ENCODE measurements at regions not wholly inside any gene's neighbourhood (a gene's known extent, or its start where the extent isn't known, plus 50 kb on each side); places are given as distances from the start of the nearest gene placed in this dataset.
"Not testable (repeated sequence)": the region's sequence is repeated elsewhere in the genome, so short reads cannot be mapped to it uniquely, and the experiment has no call there.

DNA sequence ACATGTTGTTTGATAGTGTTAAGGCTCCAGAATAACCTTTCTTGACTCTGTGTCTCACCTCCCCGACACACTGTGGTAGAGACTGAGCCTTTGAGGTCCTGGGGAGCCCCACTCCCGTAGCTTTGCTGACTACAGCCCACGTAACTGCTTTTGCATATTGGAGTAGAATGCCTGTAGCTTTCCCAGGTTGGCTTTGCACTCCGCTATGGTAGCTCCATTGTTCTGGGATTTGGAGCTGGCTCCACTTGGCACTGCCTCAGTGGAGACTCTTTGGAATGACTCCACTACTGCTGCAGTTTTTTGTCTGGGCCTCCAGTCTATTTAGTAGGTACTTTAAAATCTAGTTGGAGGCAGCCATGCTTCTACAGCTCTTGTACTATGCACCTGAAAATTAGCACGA lies 56.2 kb upstream of the ANXA1 start:
- no peak for DNase-seq

DNA sequence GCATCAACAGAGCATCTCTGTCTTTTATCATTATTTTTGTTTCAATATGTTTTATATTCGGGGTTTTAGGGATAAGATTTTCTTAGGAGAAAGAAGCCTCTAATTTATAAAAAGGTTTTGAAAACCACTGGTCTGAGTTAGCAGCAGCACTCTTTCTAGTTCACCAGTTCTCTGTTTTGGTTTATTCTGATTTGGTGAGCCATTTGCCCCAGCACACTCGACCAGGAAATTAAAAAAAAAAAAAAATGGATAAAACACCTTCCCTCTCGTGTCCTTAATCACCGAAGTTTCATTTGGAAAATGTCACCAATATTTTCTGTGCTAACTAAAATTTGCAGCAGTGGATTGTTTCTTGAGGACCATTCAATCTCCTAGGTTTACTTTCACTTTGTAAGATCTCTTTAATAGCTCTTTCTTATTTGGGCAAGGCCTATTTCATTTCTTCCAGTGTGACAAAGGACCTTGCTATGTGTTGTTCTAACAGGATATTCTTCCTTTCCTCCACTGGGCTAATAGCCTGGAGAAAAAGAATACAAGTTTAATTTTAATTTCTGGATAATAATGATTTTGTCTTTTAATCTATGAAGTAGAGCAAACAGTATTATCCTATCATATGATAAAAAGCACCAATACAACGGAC lies 57.8 kb upstream of the ANXA1 start:
- no peak for DNase-seq

DNA sequence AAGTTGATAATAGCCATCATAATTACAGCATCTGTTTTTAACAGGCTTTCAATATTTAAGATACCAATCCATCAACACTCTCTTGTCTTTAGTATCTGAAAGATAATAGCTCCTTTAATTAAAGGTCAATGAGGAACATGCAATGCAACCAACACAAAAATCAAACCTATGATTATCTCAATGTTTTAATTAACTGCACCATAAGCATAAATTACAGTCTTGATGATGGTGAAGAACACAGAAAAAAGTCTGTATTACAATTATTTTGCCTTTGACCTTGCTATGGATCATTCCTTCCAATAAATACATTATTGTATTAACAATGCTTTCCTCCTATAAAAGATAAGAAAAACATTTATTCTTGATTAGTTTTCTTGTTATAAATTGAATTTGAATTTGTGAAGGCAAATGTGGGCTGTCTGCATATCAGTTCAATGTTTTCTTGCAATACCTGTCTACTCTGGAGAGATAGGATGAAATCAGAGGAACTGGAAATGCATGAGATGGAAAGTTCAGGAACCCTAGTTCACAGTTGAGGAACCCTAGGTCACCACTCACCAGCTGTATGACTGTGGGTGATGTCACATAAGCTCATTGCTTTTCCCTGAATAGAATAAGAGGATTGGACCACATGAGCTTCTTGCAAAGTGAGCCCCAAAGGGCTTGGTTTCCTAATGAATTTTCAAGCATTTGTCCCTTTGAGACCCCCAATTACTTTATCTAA lies 58.5 kb upstream of the ANXA1 start:
- no peak for DNase-seq

DNA sequence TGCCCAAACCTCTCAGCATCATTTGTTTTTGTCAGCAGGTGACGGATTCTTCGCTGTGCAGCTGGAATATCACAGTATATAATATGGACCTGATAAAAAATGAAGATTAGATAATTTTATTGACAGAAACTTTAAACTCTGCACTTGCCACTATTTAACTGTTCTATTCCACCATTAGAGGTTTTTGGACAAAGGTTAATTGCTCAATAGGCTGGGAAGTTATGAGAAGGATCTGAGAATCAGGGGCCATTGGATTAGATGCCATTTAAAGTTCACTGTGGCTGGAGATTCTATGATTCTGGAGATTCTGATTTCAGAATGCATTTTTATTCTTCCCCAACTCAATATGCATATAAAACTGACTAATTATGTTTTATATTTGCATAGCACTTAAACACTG lies 59.8 kb upstream of the ANXA1 start:
- DNase-seq = no peak

DNA sequence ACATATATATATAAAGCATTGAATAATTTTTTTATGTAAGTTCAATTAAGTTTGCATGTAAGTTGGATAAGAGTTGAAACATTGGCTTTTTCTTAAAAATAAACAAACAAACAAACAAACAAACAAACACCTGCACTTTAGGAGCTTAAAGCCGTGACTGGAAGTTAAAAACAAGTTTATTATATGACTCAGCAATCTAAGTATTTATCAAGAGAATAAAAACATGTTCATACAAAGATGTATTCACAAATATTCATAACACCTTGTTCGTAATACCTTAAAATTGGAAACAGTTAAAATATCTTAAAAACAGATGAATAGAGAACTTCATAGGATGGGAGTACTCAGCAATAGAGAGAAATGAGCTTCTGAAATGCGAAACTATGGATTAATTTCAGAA lies 61.5 kb upstream of the ANXA1 start:
- DNase-seq = no peak

DNA sequence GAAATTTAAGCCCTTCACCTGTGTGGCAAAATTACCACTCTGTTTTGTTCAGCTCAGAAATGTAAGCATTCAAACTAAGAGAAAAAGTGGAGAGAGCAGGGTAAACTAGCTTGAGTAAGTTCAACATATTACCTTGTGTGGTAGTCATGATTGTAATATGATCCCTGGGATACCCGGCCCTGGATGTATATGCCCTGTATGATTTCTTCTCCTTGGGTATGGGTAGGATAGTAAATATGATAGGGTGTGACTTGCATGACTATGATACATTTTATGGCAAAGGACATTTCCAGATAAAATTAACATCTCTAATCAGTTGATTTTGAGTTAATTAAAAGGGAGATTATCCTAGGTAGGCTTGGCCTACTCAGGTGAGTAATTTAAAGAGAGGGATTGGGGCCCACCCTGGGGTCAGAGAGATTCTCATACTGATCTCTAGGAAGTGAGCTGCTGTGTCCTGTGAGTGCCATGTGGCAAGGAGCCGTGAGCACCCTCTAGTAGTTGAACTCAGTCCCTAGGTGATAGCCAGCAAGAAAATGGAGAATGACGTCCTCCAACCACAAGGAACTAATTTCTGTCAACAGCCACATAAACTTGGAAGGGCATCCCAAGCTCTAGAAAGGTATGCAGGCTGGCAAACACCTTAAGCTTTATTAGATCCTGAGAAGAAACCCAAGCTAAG lies 62.2 kb upstream of the ANXA1 start:
- DNase-seq = no peak

DNA sequence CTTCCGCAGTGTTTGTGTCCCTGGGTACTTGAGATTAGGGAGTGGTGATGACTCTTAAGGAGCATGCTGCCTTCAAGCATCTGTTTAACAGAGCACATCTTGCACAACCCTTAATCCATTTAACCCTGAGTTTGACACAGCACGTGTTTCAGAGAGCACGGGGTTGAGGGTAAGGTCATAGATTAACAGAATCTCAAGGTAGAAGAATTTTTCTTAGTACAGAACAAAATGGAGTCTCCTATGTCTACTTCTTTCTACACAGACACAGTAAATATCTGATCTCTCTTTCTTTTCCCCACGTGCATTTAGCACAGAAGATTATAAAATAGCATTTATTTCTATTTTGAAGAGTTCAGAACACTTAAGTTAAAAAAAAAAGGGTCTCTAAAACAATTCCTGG lies 63.8 kb upstream of the ANXA1 start:
- not testable (repeated sequence) for DNase-seq

DNA sequence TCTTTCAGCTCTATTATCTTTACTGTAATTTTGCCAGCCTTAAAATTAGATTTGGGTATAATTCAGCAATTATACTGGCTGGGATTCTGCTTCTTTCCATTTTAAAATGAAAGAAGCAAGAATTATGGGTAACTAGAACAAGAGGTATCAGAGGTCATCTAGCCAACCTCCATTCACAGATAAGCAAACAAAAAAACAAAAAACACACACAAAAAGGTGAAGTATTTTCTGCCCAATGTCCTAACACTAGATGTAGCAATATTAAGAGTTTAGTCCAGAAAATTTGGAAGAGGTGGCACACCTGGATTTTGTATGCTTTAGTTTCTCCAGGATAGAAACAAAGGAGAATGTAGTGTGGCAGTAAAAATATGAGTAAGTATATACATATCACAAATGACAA lies 68.1 kb upstream of the ANXA1 start:
- no peak for DNase-seq

DNA sequence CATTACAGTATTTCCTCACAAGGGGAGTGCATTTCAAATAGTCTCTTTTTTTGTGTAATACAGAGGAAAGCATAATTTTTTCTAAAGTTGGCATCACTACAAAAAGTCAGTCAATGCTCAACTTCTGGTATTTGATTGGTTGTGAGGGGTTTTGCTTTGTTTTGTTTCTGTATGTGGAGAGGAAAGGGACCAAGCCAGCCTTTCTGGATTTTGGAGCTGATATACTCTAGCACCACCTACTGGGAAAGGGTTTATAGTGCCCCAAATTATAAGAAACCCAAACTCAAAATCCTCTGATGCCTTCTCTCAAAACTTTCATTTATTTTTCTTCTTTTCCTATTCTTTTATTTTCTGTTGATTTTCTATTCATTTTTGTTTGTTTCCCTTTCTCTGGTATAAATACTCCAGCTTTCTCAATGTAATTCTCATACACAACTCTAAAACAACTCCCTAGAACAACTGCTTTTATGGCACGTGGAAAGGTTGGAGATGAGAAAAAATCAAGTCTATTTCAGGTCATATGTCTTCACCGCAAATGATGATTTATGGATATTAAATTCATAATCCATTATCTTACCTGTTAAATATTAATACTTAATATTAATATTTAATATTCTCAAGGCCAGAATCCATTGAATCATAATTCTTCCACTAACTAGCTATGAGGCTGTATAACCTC lies 69.5 kb upstream of the ANXA1 start:
- DNase-seq = no peak

DNA sequence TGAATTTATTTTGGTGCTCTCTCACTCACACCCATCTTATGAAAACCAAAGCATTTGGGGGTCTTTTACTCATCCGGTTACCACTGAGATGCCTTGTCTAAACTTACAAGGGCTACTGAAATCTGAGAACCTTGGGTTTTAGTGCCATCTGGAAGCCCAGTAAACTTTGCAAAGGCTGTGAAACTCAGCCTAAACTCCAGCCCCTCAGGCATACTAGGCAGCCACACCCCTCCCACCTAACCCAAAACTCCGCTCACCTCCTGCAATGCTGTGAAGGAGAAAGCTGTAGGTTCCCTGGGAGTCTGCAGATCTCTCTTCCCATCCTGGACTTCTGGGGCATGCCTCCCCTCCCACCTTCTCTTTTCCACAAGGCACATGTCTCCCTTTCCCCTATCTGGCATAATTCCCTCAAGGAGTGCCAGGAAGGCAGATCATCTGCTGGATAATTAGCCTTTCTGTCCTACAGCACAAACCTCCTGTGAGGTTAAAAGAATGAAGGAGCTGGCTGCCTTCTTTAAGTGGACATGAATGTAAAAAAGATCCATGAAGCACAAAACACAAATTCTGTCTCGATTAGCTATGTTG lies 71.5 kb upstream of the ANXA1 start:
- DNase-seq = no peak

DNA sequence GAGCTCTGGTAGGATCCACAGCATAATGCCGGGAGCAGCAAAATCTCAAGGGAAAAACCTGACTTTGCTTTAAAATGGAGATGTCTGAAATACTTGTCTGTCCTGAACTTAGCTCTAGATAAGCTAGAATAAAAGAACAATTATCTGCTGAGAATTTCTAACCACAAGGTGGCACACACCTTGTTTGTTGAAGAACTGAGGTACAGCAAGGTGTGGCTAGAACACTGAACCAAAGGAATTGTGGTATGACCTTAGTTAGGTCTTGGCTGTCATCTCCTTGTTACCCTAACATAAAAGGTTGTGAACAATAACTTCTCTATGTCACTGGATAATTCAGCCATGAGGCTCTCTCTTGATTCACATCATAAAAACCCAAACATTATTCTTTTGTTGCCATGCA lies 72.3 kb upstream of the ANXA1 start:
- no peak for DNase-seq

DNA sequence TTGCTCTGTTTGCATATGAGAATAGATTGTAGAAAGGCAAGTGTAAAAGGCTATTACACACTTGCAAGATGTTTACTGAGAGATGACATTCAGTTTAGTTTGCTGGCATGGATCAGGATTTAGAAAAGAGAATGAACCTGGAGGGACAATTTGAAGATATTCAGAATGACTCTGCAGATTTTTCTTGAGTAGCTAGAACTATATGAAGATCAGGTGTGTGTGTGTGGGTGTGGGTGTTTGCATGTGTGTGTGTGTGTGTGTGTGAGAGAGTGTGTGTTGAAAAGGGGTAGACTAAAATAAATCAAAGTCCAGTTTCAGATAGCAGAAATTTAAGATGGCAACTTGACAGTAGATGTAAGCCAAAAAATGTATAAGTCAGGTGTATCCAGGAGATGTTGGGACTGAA lies 74.0 kb upstream of the ANXA1 start:
- no peak for DNase-seq

DNA sequence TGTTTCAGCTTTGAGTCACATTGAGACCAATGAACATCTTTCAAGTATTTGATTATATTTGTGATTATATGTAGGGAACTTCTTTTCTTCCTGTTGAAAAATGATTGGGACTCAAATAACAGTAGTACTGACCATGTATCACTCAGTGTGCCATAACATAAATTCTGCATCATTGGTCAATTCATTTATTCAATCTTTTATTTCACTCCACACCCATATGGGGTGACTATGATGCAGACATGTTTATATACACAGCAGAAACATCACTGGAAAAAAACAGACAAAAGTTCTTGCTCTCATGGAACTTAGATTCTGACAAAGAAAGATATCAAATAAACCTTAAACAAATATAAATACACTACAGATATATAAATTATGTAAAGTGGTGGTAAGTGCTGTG lies 74.7 kb upstream of the ANXA1 start:
- DNase-seq = no peak

DNA sequence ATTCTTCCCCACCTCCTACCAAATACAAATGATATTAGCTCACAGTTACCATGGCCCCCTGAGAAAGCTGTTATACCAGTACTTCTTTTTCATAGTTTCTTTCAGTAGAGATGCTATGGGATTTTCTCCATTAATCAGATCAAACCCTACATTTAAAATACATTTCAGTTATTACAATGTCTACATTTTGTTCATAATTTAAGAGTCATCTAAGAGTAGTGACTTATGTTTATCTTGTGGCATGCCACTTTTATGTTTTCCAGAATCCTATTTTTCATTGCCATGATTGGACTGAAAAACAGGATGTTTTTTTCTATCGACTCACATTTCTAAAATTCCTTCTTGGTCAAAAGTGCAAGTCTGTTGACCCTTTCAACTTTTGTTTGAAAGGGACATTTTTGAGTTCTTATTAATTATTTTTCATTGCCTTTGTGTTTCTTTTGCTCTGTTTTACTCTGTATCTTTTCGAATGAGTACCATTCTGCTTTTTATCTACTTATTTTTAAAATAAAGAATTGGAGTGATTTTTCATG lies 77.4 kb upstream of the ANXA1 start:
- DNase-seq = no peak

DNA sequence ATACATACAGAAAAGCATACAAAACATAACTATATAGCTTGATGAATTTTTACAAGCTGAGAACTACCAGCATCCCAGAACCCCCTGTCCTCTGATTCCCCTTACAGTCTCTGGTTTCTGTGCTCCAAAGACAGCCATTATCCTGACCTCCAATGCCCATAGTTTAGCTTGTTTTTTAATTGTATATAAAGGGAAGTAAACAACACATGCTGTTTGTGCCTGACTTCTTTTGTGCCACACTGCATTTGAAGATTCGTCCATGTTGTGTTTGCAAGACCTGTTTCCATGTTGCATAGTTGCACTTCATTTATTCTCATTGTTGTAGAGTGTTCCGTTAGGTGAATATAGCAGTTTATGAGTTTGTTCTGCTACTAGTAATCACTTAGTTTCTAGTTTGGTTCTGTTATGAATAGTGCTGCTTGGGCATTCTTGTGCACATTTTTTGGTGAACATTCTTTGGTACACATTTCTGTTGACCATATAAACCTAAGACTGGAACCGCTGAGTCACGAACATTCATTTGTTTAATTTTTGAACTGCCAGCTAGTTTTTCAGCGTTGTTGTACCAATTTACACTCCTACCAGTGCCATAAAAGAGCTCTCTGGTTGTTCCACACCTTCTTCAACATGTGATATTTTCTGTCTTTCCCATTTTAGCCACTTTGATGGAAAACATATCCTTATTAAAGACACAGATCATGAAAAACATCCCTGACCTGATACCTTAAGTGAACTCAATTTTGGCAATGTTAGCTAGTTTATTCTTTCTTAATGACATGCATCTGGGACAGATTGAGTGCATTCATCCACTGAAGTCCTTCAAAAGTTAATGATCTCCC lies 78.1 kb upstream of the ANXA1 start:
- no peak for DNase-seq

DNA sequence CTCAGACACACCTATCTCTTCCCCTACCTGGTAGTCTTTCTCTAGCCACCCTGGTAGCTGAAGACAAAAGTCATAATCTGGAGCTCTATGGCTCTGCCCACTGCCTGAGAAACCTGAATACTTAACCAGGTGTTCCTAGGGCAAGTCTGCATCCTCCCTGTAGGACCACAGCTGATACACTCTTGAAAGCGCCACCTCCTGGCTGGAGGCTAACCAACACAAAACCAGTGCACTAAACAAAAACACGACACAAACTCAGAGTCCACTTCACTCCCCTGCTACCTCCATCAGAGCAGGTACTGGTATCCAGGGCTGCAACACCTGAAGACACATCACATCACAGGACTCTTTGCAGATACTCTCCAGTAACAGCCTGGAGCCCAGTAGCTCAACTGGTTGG lies 84.6 kb upstream of the ANXA1 start:
- no peak for DNase-seq

DNA sequence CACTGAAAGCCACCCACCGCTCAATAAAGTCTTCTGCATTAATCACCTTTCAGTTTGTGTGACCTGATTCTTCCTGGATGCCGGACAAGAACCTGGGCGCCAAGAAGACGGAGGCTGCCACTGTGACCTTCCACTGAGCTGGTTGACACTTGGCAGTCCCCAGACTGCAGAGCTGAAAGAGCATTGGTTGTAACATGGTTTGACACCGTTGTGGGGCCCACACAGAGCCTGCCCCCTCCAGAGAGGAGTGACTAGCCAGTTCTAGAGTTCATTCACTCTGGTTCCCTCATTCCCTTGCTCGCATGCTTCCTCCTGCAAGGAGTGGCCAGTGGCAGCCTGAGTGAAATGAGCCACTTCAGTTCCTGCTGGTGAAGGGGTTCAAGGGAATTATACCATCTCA lies 86.2 kb upstream of the ANXA1 start:
- no peak for DNase-seq

DNA sequence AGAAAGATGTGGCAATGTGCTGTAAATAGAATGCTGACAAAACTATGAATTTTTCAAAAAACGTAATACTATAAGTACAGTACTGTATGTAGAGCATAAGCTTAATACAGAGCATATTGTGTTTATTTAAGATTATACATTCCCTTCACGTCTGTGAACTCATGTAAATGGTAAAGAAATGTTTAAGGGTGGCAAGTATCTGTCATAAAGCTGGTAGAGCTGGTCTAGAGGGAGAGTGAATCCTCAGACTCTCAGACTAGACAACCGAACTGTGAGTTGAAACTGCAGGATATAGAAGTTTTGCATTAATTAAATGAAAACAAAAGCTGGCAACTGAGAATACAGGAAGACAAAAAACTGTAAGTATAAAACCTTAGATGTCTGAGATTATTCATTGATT lies 87.3 kb upstream of the ANXA1 start:
- no peak for DNase-seq

DNA sequence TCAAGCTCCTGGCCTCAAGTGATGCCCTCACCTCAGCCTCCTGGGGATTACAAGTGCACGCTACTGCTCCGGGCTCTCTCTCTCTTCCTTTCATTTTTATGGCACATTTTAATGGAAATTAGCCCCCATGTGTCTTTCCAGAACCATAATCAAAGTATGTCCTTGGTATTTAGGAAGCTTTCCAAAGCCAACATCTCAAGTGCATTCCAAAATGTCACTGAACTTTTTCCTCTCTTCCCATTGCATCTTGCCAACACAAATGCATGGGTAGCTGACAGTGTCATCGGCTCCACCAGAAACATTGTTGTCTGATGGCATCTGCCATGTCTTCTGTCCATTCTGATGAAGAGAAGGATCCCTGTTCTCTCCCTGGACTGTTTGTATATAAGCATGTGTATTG lies 90.5 kb upstream of the ANXA1 start:
- DNase-seq = no peak

DNA sequence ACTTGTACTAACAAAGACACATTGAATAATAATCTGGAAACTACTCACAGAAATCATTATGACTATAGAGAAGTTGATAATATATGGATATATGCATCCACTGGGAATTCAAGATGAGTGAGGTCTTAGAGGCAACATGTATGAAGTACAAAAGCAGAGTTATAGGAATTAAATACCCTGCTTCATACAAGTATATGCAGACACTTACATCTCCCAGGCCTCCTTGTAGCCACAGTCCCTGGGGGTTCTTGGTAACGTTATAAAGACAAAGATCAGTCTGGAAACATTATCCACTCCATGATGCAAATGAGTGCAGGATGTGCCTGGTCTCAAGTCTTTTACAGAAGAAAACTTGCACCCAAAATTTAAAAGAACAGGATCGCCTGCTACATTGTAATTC lies 92.4 kb upstream of the ANXA1 start:
- no peak for DNase-seq

DNA sequence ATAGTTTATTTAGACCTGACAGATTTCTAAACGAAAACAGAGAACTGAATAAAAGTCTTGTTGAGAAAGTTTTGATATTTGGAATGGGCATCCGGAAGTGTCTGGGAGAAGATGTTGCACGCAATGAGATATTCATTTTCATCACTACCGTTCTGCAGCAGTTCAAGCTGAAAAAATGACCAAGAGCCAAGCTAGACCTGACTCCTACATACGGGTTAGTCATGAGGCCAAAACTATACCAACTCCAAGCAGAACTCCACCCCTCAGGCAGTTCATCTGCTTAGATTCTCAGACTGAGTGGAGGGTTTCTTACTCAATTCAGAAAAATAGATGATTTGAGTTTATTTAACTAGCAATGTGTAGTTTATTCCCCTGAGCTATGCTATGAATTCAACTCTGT lies 95.4 kb upstream of the ANXA1 start:
- DNase-seq = no peak

DNA sequence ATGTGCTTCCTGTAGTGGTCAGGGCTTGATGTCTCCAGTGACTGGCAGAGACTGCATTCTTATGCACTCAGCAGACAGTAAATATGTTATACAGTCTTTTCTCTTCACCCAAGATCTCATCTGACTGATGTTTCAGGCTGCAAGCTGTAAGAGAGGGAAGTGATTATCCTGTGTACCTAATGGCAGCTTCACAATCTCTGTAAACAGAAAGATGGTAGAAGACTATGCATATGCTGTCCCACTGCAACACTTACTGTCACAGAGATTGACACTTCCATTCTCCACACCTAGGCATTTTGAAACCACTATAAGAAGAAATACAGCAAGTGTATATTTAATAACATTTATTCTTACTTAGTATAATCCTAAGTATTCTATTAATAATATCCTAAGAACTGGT lies 97.6 kb upstream of the ANXA1 start:
- no peak for DNase-seq

All from T1000 (cell line).